GM12892 (cell line): ENCODE measurements at regions not wholly inside any gene's neighbourhood (a gene's known extent, or its start where the extent isn't known, plus 50 kb on each side); places are given as distances from the start of the nearest gene placed in this dataset.
"Not testable (repeated sequence)": the region's sequence is repeated elsewhere in the genome, so short reads cannot be mapped to it uniquely, and the experiment has no call there.

ENCODE experiments used
- DNase-seq: peaks from one replicate; pipeline ENCODE4 v3.0.0; 2011; ENCODE audit not compliant: insufficient read length
- FAIRE-seq: peaks from 2 replicates; lab custom pipeline; 2011; peaks lifted over from hg19 to GRCh38; lab: Jason Lieb, UNC
- POLR2A ChIP-seq: IDR thresholded peaks from 2 replicates; pipeline ENCODE4 v1.6.1; 2011; ENCODE audit warnings: low read depth, low read length, control low read depth
- POLR2AphosphoS5 ChIP-seq: IDR thresholded peaks from 2 replicates; pipeline ENCODE4 v1.6.1; 2011; ENCODE audit warnings: low read depth, low read length, control low read depth
- TAF1 ChIP-seq: IDR thresholded peaks from 2 replicates; pipeline ENCODE4 v1.6.1; 2011; ENCODE audit warnings: low read depth, mild to moderate bottlenecking, control low read depth, low read length, borderline replicate concordance

GRCh38 chr17:74130276-74130675 lies 73.2 kb upstream of the RPL38 start:
- no peak for TF ChIP-seq POLR2A
- no peak for TF ChIP-seq TAF1
- TF ChIP-seq POLR2AphosphoS5, result no peak
- FAIRE-seq (no peak), DNase-seq (no peak)

- no peak for FAIRE-seq
- no peak for DNase-seq
- TF ChIP-seq POLR2AphosphoS5 (no peak), TAF1 (no peak), POLR2A (no peak)
Observed at GRCh38 chr17:74130841-74131240, 72.6 kb upstream of the RPL38 start.

- TF ChIP-seq POLR2A, result no peak
- TF ChIP-seq TAF1, result no peak
- TF ChIP-seq POLR2AphosphoS5, result no peak
- no peak for DNase-seq
- no peak for FAIRE-seq
Observed at GRCh38 chr17:74132354-74132753, 71.1 kb upstream of the RPL38 start.

GRCh38 chr17:74133740-74134139 lies 69.7 kb upstream of the RPL38 start:
- TF ChIP-seq POLR2A (no peak), POLR2AphosphoS5 (no peak), TAF1 (no peak)
- DNase-seq, result no peak
- FAIRE-seq, result no peak

DNA sequence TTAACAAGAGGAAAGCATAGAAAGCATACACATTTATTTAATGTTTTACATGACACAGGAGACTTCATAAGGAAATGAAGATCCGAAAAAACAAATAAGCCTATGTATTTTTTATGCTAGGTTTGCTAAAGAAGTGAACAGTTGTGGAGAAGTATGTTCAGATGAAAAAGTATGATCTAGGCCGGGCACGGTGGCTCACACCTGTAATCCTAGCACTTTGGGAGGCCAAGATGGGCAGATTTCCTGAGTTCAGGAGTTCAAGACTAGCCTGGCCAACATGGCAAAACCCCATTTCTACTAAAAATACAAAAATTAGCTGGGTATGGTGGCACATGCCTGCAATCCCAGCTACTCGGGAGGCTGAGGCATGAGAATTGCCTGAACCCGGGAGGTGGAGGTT lies 69.2 kb upstream of the RPL38 start:
- FAIRE-seq, DNase-seq: not testable (repeated sequence)

GRCh38 chr17:74134991-74135390 lies 68.5 kb upstream of the RPL38 start:
- TF ChIP-seq POLR2A (no peak), POLR2AphosphoS5 (no peak), TAF1 (no peak)
- FAIRE-seq, result no peak

DNA sequence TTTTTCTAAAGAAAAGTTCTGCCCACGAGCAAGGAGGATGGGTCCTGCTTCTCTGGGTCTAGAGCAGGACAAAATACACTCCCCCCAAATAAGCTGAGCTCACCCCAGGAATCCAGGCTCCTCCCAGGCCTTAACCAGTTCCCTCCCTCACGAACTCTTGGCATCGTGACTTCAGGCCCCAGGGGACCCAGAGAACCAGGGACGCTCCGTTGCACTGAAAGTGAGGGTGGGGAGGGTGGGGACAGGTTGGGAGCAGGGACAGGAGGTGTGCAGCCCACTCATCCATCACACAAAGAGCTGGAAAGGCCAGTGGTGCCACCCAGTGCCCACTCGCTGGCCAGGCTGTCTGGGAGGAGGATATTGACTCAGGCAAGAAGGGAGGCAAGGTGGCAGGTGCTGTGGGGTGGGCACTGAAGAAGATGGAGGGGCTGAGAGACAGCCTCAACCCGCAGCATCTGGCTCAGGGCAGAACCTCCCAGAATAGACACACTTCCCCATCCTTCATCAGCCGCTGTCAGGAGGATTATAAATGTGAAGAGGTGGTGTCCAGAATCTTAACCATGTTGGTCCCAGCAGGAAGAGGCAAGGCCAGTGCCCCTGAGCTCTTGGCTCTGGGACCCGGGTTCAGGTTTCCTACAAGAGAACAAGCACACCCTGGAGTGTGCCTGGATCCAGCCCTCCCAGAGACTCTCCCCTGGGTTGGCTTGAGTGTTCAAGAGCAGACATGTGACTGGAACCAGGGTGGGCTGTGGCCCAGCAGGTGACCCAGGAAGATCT lies 67.9 kb upstream of the RPL38 start:
- TF ChIP-seq TAF1 (no peak), POLR2AphosphoS5 (no peak), POLR2A (no peak)
- FAIRE-seq, result no peak
- no peak for DNase-seq

More at GRCh38 chr17:74134991-74135390, 68.5 kb upstream of the RPL38 start:
- no peak for DNase-seq

DNA sequence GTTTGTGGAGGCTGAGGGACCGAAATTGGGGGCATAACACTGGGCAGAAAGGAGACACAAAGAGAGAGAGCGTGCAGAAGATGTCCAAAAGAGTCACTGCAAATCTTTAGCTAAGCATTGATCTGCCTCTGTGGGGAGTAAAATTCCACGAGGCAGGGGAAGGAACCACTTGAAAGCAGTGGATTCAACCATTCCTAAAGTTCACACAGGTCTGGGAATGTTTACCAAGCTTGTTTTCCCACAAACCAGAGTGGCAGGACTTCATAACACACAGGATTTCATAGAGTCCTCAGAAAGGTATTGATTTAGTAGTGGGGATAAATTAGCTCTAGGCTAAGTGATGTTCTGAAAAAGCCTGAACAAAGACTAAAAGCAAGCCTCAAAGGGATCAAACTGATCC lies 66.1 kb upstream of the RPL38 start:
- DNase-seq (no peak), FAIRE-seq (no peak)
- TF ChIP-seq POLR2AphosphoS5, result no peak
- TF ChIP-seq TAF1, result no peak
- no peak for TF ChIP-seq POLR2A

DNA sequence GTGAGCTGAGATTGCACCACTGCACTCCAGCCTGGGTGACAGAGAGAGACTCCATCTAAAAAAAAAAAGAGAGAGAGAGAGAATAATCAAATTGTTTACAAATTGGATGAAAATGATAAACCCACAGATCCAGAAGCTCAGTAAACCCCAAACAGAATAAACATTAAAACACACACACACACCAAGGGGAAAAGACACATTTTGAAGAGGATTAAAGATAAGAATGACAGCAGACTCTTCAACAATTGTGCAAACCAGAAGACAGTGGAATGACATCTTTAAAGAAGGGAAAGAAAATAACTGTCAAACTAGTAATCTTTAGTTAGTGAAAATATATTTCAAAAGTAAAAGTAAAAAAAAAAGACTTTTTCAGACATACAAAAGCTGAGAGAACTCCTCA lies 64.4 kb upstream of the RPL38 start:
- no peak for FAIRE-seq
- no peak for DNase-seq
- TF ChIP-seq POLR2AphosphoS5 (no peak), POLR2A (no peak), TAF1 (no peak)

- no peak for DNase-seq
- FAIRE-seq, result no peak
- TF ChIP-seq POLR2A (no peak), TAF1 (no peak), POLR2AphosphoS5 (no peak)
Observed at GRCh38 chr17:74140282-74140681, 63.2 kb upstream of the RPL38 start.

DNA sequence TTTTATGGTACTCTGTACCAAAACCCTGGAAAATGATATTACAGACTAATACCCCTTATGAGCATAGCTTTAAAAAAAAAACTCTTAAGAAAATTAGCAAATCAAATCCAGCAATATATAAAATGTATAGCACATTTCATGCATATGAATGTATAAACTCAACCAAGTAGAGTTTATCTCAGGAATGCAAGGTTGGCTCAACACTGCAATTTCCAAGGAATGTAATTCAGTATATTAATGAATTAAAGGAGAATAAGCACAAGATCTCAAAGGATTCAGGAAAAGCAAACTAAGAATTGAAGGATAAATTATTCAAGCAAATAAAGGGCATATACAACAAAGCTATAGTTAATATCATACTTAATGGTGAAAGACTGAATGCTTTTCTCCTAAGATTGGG lies 61.9 kb upstream of the RPL38 start:
- FAIRE-seq (no peak), DNase-seq (no peak)
- TF ChIP-seq POLR2A, result no peak
- no peak for TF ChIP-seq TAF1
- no peak for TF ChIP-seq POLR2AphosphoS5

DNA sequence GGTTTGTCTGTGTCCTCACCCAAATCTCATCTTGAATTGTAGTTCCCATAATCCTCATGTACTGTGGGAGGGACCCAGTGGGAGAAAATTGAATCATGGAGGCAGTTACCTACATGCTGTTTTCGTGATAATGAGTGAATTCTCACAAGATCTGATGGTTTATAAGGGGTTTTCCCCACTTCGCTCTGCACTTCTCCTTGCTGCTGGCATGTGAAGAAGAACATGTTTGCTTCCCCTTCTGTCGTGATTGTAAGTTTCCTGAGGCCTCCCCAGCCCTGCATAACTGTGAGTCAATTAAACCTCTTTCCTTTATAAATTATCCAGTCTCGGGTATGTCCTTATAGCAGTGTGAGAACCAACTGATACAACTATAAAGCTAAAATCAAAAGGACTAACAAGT lies 60.2 kb upstream of the RPL38 start:
- not testable (repeated sequence) for DNase-seq, FAIRE-seq
